Spleen (tissue), 7 donors: ENCODE measurements at regions not wholly inside any gene's neighbourhood (a gene's known extent, or its start where the extent isn't known, plus 50 kb on each side); places are given as distances from the start of the nearest gene placed in this dataset.

Experiments
- CTCF ChIP-seq, 11 experiments: fragments of 200-600 bp in 7 of 11; fragments of 450-650 bp in 4 of 11; sonication (generic) in 4 of 11; IDR thresholded peaks in 8 of 11; conservative IDR thresholded peaks in 3 of 11; 1 replicate in 7 of 11; 2 replicates in 4 of 11; pipeline versions ENCODE4 v1.4.0 to v1.8.0; 2016 to 2021; ENCODE audit warnings: antibody characterized with exemption in 11 of 11, inconsistent platforms in 4 of 11, mild to moderate bottlenecking in 1 of 11
- POLR2A ChIP-seq, 3 donors: fragments of 450-650 bp; IDR thresholded peaks; one replicate each; pipeline ENCODE4 v1.5.1; 2017; ENCODE audit warnings: antibody characterized with exemption in 3 of 3, mild to moderate bottlenecking in 1 of 3
- POLR2AphosphoS5 ChIP-seq, 3 donors: sonication (generic); formaldehyde crosslinking; IDR thresholded peaks; one replicate each; pipeline ENCODE4 v1.5.1; 2017; ENCODE audit warnings: antibody characterized with exemption in 3 of 3
- donor health status: DM: no; HTN: no; CAD: no; lungs with moderate emphysema.
- donor health status: DM: no; HTN: no; CAD: no.
- donor health status: DM: no; HTN: no; CAD: no.

GRCh38 chrX:117458243-117458968, 658.2 kb downstream of the KLHL13 start:
- TF ChIP-seq CTCF (IDR thresholded peaks at IDR 0.05 in 8 of 11, conservative IDR thresholded peaks at IDR 0.05 in 3 of 11) (no peak), POLR2AphosphoS5 (IDR thresholded peaks at IDR 0.05) (no peak), POLR2A (IDR thresholded peaks at IDR 0.05) (no peak)
